GM18951 (cell line): ENCODE measurements at regions not wholly inside any gene's neighbourhood (a gene's known extent, or its start where the extent isn't known, plus 50 kb on each side); places are given as distances from the start of the nearest gene placed in this dataset.
"Not testable (repeated sequence)": the region's sequence is repeated elsewhere in the genome, so short reads cannot be mapped to it uniquely, and the experiment has no call there.

Experiments
- POLR2A ChIP-seq: IDR thresholded peaks from 4 replicates; pipeline ENCODE4 v1.6.1; 2011; ENCODE audit warnings: mild to moderate bottlenecking; ENCODE audit not compliant: insufficient read length, insufficient read depth; ENCODE audit errors: extremely low read depth
- in situ Hi-C: fragments of 300-500 bp; cut with MboI; formaldehyde crosslinking; loops from one replicate; pipeline ENCODE4 v1.12.0; 2022; ENCODE audit warnings: low sequenced_read_pairs, mixed read lengths, inconsistent platforms; ENCODE audit not compliant: unreplicated experiment

- in situ Hi-C loops: no loop called here
- TF ChIP-seq POLR2A: no peak
Observed at GRCh38 chr6:84635081-84635761, 129.2 kb downstream of the TBX18 start.

GRCh38 chr6:84633771-84634170 is 130.6 kb downstream of the TBX18 start:
- in situ Hi-C loops: no loop called here
- TF ChIP-seq POLR2A: no peak

GRCh38 chr6:84626527-84626926 is 137.9 kb downstream of the TBX18 start:
- in situ Hi-C loops: not testable (repeated sequence)

GRCh38 chr6:84625506-84625905 is 138.9 kb downstream of the TBX18 start:
- no peak for TF ChIP-seq POLR2A
- in situ Hi-C loops: no loop called here

GRCh38 chr6:84623956-84624680 is 140.3 kb downstream of the TBX18 start:
- in situ Hi-C loops: no loop called here

GRCh38 chr6:84618836-84619235 is 145.6 kb downstream of the TBX18 start:
- TF ChIP-seq POLR2A: no peak
- in situ Hi-C loops: no loop called here

More at GRCh38 chr6:84623956-84624680, 140.3 kb downstream of the TBX18 start:
- no peak for TF ChIP-seq POLR2A

- in situ Hi-C loops: no loop called here
- TF ChIP-seq POLR2A: no peak
Observed at GRCh38 chr6:84618046-84618752, 146.2 kb downstream of the TBX18 start.

- in situ Hi-C loops: no loop called here
- no peak for TF ChIP-seq POLR2A
Observed at GRCh38 chr6:84615987-84616386, 148.4 kb downstream of the TBX18 start.

GRCh38 chr6:84615113-84615850 is 149.1 kb downstream of the TBX18 start:
- no peak for TF ChIP-seq POLR2A
- in situ Hi-C loops: no loop called here

GRCh38 chr6:84606860-84607259 is 157.5 kb downstream of the TBX18 start:
- no peak for TF ChIP-seq POLR2A
- in situ Hi-C loops: no loop called here

GRCh38 chr6:84605298-84605697 is 159.1 kb downstream of the TBX18 start:
- TF ChIP-seq POLR2A: no peak
- in situ Hi-C loops: no loop called here

GRCh38 chr6:84601366-84601765 is 163.0 kb downstream of the TBX18 start:
- TF ChIP-seq POLR2A: no peak
- in situ Hi-C loops: no loop called here

- in situ Hi-C loops: no loop called here
- TF ChIP-seq POLR2A: no peak
Observed at GRCh38 chr6:84599991-84600390, 164.4 kb downstream of the TBX18 start.

GRCh38 chr6:84597238-84597875 is 167.0 kb downstream of the TBX18 start:
- TF ChIP-seq POLR2A: no peak
- in situ Hi-C loops: no loop called here
